ENCODE measurements at regions not wholly inside any gene's neighbourhood (a gene's known extent, or its start where the extent isn't known, plus 50 kb on each side); places are given as distances from the start of the nearest gene placed in this dataset.
A peak's percentile ranks its signal among the peaks of the same experiment; 100 is the strongest.

DNA sequence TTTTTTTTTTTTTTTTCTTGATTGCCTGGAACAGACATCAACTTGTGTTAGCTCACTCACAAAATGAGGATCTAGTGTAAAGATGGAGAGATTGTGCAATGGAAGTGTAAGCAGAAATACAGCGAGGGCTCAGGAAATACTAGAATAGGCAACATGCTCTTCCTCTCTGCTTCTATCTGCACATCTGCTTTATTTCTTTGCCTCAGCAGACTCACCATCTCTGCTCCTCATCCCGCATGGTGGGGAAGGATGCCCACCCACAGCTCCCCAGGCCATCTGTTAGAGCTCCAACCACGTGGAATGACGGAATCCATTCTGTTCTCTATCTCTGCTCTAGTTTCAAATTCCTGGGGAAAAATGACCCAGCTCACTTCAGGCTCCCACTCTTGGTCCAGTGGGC lies 128.0 kb upstream of the ADAMTS9 start (continued):
- TF ChIP-seq MYB (IDR thresholded peaks at IDR 0.05; ENCODE audit: borderline replicate concordance, low read depth, low read length) (no peak), KLF5 (IDR thresholded peaks at IDR 0.05; ENCODE audit: partially characterized antibody) (no peak), SUPT20H (IDR thresholded peaks at IDR 0.05; ENCODE audit: borderline replicate concordance, control insufficient read depth, low read depth, low read length) (no peak)

GRCh38 chr3:64815195-64815631 lies 127.4 kb upstream of the ADAMTS9 start:
- H3K9me3 ChIP-seq (replicated peaks; ENCODE audit: control insufficient read depth, insufficient read depth, low read length) = no peaks in the 10 kb centered on the region
- no peaks in the 10 kb centered on the region for H3K36me3 ChIP-seq (ENCODE audit: control insufficient read depth in 2 of 2, insufficient read depth in 2 of 2, low read length in 1 of 2)
- no peaks in the 10 kb centered on the region for H4K20me1 ChIP-seq (ENCODE audit: control insufficient read depth, insufficient read depth)
- no peaks in the 10 kb centered on the region for H3K4me1 ChIP-seq (ENCODE audit: control insufficient read depth, insufficient read depth, low read length)
- POLR2A ChIA-PET = no interaction called here
- peak; percentile 44 for ATAC-seq
- RAD21 ChIA-PET (ENCODE audit: unreplicated experiment) = no interaction called here
- no TSS peak for BruUV-seq (replicated peaks)
- intact Hi-C loops (cut with micrococcal nuclease; ENCODE audit: unreplicated experiment) = no loop called here
- no peak overlapping the region for H2AFZ ChIP-seq (ENCODE audit: control insufficient read depth, low read depth, low read length)
- SMC1A ChIA-PET (ENCODE audit: uncharacterized antibody, unreplicated experiment) = interaction anchor here (1.6 to 2.4 kb wide), 2 partner anchors 11 to 14 kb away, joined by 4 to 6 read pairs; no protein-coding TSS in a partner anchor
- no peak for DNase-seq (ENCODE audit: low read depth, low spot score)
- H3K4me3 ChIP-seq = no peak overlapping the region
- in situ Hi-C loops (cut with MboI) = no loop called here
- no peaks in the 10 kb centered on the region for H3K79me2 ChIP-seq (ENCODE audit: control insufficient read depth, insufficient read depth, low read length)
- H3K27me3 ChIP-seq (replicated peaks in 1 of 2; ENCODE audit: control insufficient read depth in 2 of 2, insufficient read depth in 2 of 2, low read length in 1 of 2) = no peaks in the 10 kb centered on the region
- TF ChIP-seq GABPA (IDR thresholded peaks at IDR 0.05; ENCODE audit: low read depth) = no peak
- FAIRE-seq = no peak
- no peak overlapping the region for H3K9ac ChIP-seq (ENCODE audit: control insufficient read depth, insufficient read depth, low read length)
- 7% methylated on average over 3 of the region's 3 CpGs for WGBS (ENCODE audit: insufficient coverage, insufficient replicate concordance, low lambda C conversion rate, missing lambda C conversion rate)
- H3K27ac ChIP-seq (ENCODE audit: control insufficient read depth, insufficient read depth) = no peak overlapping the region
- CTCF ChIA-PET = interaction anchor here (0.6 kb wide), 1 partner anchor 87 kb away, joined by 3 read pairs; no protein-coding TSS in a partner anchor
- H3K4me2 ChIP-seq (ENCODE audit: control insufficient read depth, insufficient read depth) = no peak overlapping the region

DNA sequence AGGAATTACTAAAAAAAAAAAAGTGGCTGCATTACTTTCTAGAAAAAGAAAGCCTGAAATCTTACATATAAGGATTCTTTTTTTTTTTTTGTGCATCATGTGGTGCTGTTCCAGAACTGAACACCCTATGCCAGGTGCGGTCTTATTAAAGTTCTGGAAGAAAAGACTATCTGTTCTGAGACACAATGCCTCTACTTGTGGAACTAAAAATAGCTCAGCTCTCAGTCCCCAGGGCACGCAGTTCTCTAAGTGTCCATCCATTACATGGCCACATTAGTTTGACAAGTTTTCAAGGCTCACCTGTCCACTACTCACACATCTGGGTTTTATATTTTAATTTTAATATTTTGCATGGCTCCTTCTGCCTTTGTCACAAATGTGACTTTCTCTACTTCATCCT lies 126.6 kb upstream of the ADAMTS9 start:
- Histone ChIP-seq H3K27ac (ENCODE audit: control insufficient read depth, insufficient read depth) (no peak overlapping the region), H3K27me3 (replicated peaks in 1 of 2; ENCODE audit: control insufficient read depth in 2 of 2, insufficient read depth in 2 of 2, low read length in 1 of 2) (no peaks in the 10 kb centered on the region), H3K4me1 (ENCODE audit: control insufficient read depth, insufficient read depth, low read length) (no peaks in the 10 kb centered on the region), H3K4me2 (ENCODE audit: control insufficient read depth, insufficient read depth) (no peak overlapping the region), H2AFZ (ENCODE audit: control insufficient read depth, low read depth, low read length) (no peak overlapping the region), H3K9ac (ENCODE audit: control insufficient read depth, insufficient read depth, low read length) (no peak overlapping the region), H3K9me3 (replicated peaks; ENCODE audit: control insufficient read depth, insufficient read depth, low read length) (no peaks in the 10 kb centered on the region), H3K79me2 (ENCODE audit: control insufficient read depth, insufficient read depth, low read length) (no peaks in the 10 kb centered on the region), H3K36me3 (ENCODE audit: control insufficient read depth in 2 of 2, insufficient read depth in 2 of 2, low read length in 1 of 2) (no peaks in the 10 kb centered on the region), H4K20me1 (ENCODE audit: control insufficient read depth, insufficient read depth) (no peaks in the 10 kb centered on the region), H3K4me3 (no peak overlapping the region)
- POLR2A ChIA-PET = no interaction called here
- SMC1A ChIA-PET (ENCODE audit: uncharacterized antibody, unreplicated experiment) = no interaction called here
- CTCF ChIA-PET = interaction anchor here (0.6 kb wide), 1 partner anchor 88 kb away, joined by 3 read pairs; no protein-coding TSS in a partner anchor
- FAIRE-seq = no peak
- WGBS (ENCODE audit: insufficient coverage, insufficient replicate concordance, low lambda C conversion rate, missing lambda C conversion rate) = 0% methylated on average over 2 of the region's 2 CpGs
- in situ Hi-C loops (cut with MboI) = no loop called here
- BruUV-seq (replicated peaks) = no TSS peak
- intact Hi-C loops (cut with micrococcal nuclease; ENCODE audit: unreplicated experiment) = no loop called here
- no peak for ATAC-seq
- RAD21 ChIA-PET (ENCODE audit: unreplicated experiment) = no interaction called here
- no peak for DNase-seq (ENCODE audit: low read depth, low spot score)
- TF ChIP-seq ELK1 (IDR thresholded peaks at IDR 0.05; ENCODE audit: low read depth, low read length) (no peak), ATF7 (IDR thresholded peaks at IDR 0.05; ENCODE audit: low read depth) (no peak), HDAC2 (IDR thresholded peaks at IDR 0.05) (no peak), IKZF1 (conservative IDR thresholded peaks at IDR 0.05) (no peak)
- TF ChIP-seq, protein P1, sequence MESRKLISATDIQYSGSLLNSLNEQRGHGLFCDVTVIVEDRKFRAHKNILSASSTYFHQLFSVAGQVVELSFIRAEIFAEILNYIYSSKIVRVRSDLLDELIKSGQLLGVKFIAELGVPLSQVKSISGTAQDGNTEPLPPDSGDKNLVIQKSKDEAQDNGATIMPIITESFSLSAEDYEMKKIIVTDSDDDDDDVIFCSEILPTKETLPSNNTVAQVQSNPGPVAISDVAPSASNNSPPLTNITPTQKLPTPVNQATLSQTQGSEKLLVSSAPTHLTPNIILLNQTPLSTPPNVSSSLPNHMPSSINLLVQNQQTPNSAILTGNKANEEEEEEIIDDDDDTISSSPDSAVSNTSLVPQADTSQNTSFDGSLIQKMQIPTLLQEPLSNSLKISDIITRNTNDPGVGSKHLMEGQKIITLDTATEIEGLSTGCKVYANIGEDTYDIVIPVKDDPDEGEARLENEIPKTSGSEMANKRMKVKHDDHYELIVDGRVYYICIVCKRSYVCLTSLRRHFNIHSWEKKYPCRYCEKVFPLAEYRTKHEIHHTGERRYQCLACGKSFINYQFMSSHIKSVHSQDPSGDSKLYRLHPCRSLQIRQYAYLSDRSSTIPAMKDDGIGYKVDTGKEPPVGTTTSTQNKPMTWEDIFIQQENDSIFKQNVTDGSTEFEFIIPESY (IDR thresholded peaks at IDR 0.05) = no peak
- TF ChIP-seq, protein P2, sequence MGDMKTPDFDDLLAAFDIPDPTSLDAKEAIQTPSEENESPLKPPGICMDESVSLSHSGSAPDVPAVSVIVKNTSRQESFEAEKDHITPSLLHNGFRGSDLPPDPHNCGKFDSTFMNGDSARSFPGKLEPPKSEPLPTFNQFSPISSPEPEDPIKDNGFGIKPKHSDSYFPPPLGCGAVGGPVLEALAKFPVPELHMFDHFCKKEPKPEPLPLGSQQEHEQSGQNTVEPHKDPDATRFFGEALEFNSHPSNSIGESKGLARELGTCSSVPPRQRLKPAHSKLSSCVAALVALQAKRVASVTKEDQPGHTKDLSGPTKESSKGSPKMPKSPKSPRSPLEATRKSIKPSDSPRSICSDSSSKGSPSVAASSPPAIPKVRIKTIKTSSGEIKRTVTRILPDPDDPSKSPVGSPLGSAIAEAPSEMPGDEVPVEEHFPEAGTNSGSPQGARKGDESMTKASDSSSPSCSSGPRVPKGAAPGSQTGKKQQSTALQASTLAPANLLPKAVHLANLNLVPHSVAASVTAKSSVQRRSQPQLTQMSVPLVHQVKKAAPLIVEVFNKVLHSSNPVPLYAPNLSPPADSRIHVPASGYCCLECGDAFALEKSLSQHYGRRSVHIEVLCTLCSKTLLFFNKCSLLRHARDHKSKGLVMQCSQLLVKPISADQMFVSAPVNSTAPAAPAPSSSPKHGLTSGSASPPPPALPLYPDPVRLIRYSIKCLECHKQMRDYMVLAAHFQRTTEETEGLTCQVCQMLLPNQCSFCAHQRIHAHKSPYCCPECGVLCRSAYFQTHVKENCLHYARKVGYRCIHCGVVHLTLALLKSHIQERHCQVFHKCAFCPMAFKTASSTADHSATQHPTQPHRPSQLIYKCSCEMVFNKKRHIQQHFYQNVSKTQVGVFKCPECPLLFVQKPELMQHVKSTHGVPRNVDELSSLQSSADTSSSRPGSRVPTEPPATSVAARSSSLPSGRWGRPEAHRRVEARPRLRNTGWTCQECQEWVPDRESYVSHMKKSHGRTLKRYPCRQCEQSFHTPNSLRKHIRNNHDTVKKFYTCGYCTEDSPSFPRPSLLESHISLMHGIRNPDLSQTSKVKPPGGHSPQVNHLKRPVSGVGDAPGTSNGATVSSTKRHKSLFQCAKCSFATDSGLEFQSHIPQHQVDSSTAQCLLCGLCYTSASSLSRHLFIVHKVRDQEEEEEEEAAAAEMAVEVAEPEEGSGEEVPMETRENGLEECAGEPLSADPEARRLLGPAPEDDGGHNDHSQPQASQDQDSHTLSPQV (IDR thresholded peaks at IDR 0.05) = no peak

Data from GM12878 (cell line).